H9 (cell line): ENCODE measurements at regions not wholly inside any gene's neighbourhood (a gene's known extent, or its start where the extent isn't known, plus 50 kb on each side); places are given as distances from the start of the nearest gene placed in this dataset.

Experiments used
- DNase-seq: peaks from one replicate; pipeline ENCODE4 v3.0.0-alpha.2; 2017
- H2AFZ ChIP-seq: one replicate; pipeline ENCODE4 v1.6.1; 2013; ENCODE audit warnings: mild to moderate bottlenecking, low read length, control low read depth, moderate library complexity
- H2AK5ac ChIP-seq: 2 replicates; pipeline ENCODE4 v1.6.1; 2013; ENCODE audit warnings: low read length, control low read depth, mixed read lengths; ENCODE audit not compliant: insufficient read length
- H2BK120ac ChIP-seq: one replicate; pipeline ENCODE4 v1.6.1; 2013; ENCODE audit warnings: low read depth, mild to moderate bottlenecking, low read length, control low read depth, inconsistent platforms; ENCODE audit not compliant: poor library complexity, severe bottlenecking
- H2BK12ac ChIP-seq: 2 replicates; pipeline ENCODE4 v1.6.1; 2013; ENCODE audit warnings: low read length, control low read depth, mixed read lengths, low read depth; ENCODE audit not compliant: insufficient read length
- H2BK15ac ChIP-seq: 2 replicates; pipeline ENCODE4 v1.6.1; 2013; ENCODE audit warnings: low read depth, low read length, control low read depth
- H2BK20ac ChIP-seq: one replicate; pipeline ENCODE4 v1.6.1; 2013; ENCODE audit warnings: low read depth, mild to moderate bottlenecking, low read length, control low read depth, inconsistent platforms; ENCODE audit not compliant: poor library complexity, severe bottlenecking
- H2BK5ac ChIP-seq: 2 replicates; pipeline ENCODE4 v1.6.1; 2013; ENCODE audit warnings: low read length, control low read depth, mixed read lengths; ENCODE audit not compliant: insufficient read length
- H3K14ac ChIP-seq: 2 replicates; pipeline ENCODE4 v1.6.1; 2013; ENCODE audit warnings: low read length, control low read depth; ENCODE audit not compliant: insufficient read depth
- H3K18ac ChIP-seq: 2 replicates; pipeline ENCODE4 v1.6.1; 2013; ENCODE audit warnings: low read depth, mild to moderate bottlenecking, mixed read lengths, low read length, control low read depth; ENCODE audit not compliant: insufficient read length
- H3K23ac ChIP-seq: 2 replicates; pipeline ENCODE4 v1.6.1; 2013; ENCODE audit warnings: low read length, control low read depth, mixed read lengths, low read depth; ENCODE audit not compliant: insufficient read length
- H3K23me2 ChIP-seq: 2 replicates; pipeline ENCODE4 v1.6.1; 2013; ENCODE audit warnings: low read depth, mild to moderate bottlenecking, mixed read lengths, low read length, control low read depth; ENCODE audit not compliant: insufficient read length, poor library complexity, severe bottlenecking
- H3K27ac ChIP-seq: 2 replicates; pipeline ENCODE4 v1.5.1; 2013; ENCODE audit warnings: low read length, control low read depth, mixed read lengths, low read depth; ENCODE audit not compliant: insufficient read length
- H3K27me3 ChIP-seq: 2 replicates; pipeline ENCODE4 v1.6.1; 2013; ENCODE audit warnings: low read length, control low read depth, inconsistent platforms; ENCODE audit not compliant: insufficient read depth
- H3K4ac ChIP-seq: 2 replicates; pipeline ENCODE4 v1.6.1; 2013; ENCODE audit warnings: low read depth, mild to moderate bottlenecking, control low read depth, inconsistent platforms, low read length, moderate library complexity
- H3K4me1 ChIP-seq: 2 replicates; pipeline ENCODE4 v1.6.1; 2013; ENCODE audit warnings: low read length, control low read depth, inconsistent platforms; ENCODE audit not compliant: insufficient read depth
- H3K4me2 ChIP-seq: 2 replicates; pipeline ENCODE4 v1.6.1; 2013; ENCODE audit warnings: low read length, control low read depth, mixed read lengths; ENCODE audit not compliant: insufficient read length, insufficient read depth
- H3K56ac ChIP-seq: 2 replicates; pipeline ENCODE4 v1.6.1; 2013; ENCODE audit warnings: low read depth, mild to moderate bottlenecking, mixed read lengths, low read length, control low read depth; ENCODE audit not compliant: insufficient read length
- H3K79me1 ChIP-seq: 2 replicates; pipeline ENCODE4 v1.6.1; 2013; ENCODE audit warnings: low read depth, mild to moderate bottlenecking, moderate library complexity, low read length, control low read depth, inconsistent platforms; ENCODE audit not compliant: insufficient read depth, poor library complexity, severe bottlenecking
- H3K79me2 ChIP-seq: 2 replicates; pipeline ENCODE4 v1.6.1; 2013; ENCODE audit warnings: low read length, control low read depth, inconsistent platforms; ENCODE audit not compliant: insufficient read depth
- H3K9ac ChIP-seq: 2 replicates; pipeline ENCODE4 v1.6.1; 2013; ENCODE audit warnings: low read length, control low read depth, mixed read lengths; ENCODE audit not compliant: insufficient read length; ENCODE audit errors: extremely low read depth
- H3K9me3 ChIP-seq: one replicate; pipeline ENCODE4 v1.6.1; 2013; ENCODE audit warnings: low read depth, low read length, inconsistent platforms; ENCODE audit not compliant: control insufficient read depth
- H3T11ph ChIP-seq: one replicate; pipeline ENCODE4 v1.6.1; 2013; ENCODE audit warnings: mild to moderate bottlenecking, low read length, control low read depth, inconsistent platforms
- H4K20me1 ChIP-seq: one replicate; pipeline ENCODE4 v1.6.1; 2013; ENCODE audit not compliant: control insufficient read depth, insufficient read length, insufficient read depth
- H4K5ac ChIP-seq: 2 replicates; pipeline ENCODE4 v1.6.1; 2013; ENCODE audit warnings: low read depth, mild to moderate bottlenecking, mixed read lengths, low read length, control low read depth; ENCODE audit not compliant: insufficient read length
- H4K8ac ChIP-seq: replicated peaks from 2 replicates; pipeline ENCODE4 v1.6.1; 2013; ENCODE audit warnings: low read length, control low read depth, mixed read lengths, low read depth; ENCODE audit not compliant: insufficient read length
- H4K91ac ChIP-seq: 2 replicates; pipeline ENCODE4 v1.6.1; 2013; ENCODE audit warnings: low read depth, mild to moderate bottlenecking, moderate library complexity, mixed read lengths, low read length, control low read depth; ENCODE audit not compliant: insufficient read length
- H3K27ac Mint-ChIP-seq, 3 experiments: 2 replicates in 2 of 3; 3 replicates in 1 of 3; pipeline ENCODE4 v1.8.0; 2020 to 2021; ENCODE audit warnings: mixed read lengths in 3 of 3, mild to moderate bottlenecking in 1 of 3, moderate library complexity in 1 of 3
- H3K27me3 Mint-ChIP-seq: 2 replicates; pipeline ENCODE4 v1.8.0; 2021; ENCODE audit warnings: low read depth, mild to moderate bottlenecking, moderate library complexity, mixed read lengths
- H3K36me3 Mint-ChIP-seq, 3 experiments: 2 replicates in 2 of 3; 3 replicates in 1 of 3; pipeline ENCODE4 v1.8.0; 2020 to 2021; ENCODE audit warnings: low read depth in 3 of 3, mixed read lengths in 3 of 3; ENCODE audit not compliant: insufficient read depth in 1 of 3
- H3K4me1 Mint-ChIP-seq, 2 experiments: 2 replicates each; pipeline ENCODE4 v1.8.0; 2020; ENCODE audit warnings: mixed read lengths in 2 of 2
- H3K4me3 Mint-ChIP-seq, 2 experiments: 2 replicates in 1 of 2; 3 replicates in 1 of 2; pipeline ENCODE4 v1.8.0; 2020 to 2021; ENCODE audit warnings: mild to moderate bottlenecking in 2 of 2, mixed read lengths in 2 of 2, moderate library complexity in 1 of 2
- H3K9me3 Mint-ChIP-seq, 2 experiments: 2 replicates in 1 of 2; 3 replicates in 1 of 2; pipeline ENCODE4 v1.8.0; 2020; ENCODE audit warnings: mild to moderate bottlenecking in 2 of 2, mixed read lengths in 2 of 2, moderate library complexity in 1 of 2
- TF ChIP-seq, protein P1 (sequence below): fragments of 200-600 bp; sonication (generic); conservative IDR thresholded peaks from 3 replicates; pipeline ENCODE4 v1.8.0; 2021; ENCODE audit warnings: antibody characterized with exemption, mild to moderate bottlenecking

DNA sequence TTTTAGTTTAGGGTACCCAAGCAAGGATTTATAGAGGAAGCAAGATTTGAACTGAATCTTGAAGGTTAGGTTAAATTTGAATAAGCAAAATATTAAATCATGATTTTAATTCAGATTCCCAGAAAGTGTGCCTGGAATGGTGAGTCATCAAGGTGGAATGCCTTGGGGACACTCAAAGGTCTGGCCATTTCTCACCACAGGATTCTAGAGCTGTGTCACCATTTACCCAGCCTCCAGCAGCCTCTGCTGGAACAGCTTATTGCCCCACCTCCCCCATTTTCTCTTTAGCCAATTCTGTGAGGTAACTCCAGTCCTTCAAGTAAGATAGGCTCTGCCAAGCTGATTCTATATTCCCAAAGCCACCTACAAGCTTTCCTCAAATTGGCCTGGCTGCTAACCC is 181.4 kb downstream of the SIM1 start:
- no peaks in the 10 kb centered on the region for H3K9me3 Mint-ChIP-seq
- no peak overlapping the region for H2BK120ac ChIP-seq
- no peak overlapping the region for H3K4me3 Mint-ChIP-seq

More for the DNA sequence above, 181.4 kb downstream of the SIM1 start:
- H4K8ac ChIP-seq, result no peak overlapping the region
- H3K23ac ChIP-seq, result no peak overlapping the region
- TF ChIP-seq, protein P1, sequence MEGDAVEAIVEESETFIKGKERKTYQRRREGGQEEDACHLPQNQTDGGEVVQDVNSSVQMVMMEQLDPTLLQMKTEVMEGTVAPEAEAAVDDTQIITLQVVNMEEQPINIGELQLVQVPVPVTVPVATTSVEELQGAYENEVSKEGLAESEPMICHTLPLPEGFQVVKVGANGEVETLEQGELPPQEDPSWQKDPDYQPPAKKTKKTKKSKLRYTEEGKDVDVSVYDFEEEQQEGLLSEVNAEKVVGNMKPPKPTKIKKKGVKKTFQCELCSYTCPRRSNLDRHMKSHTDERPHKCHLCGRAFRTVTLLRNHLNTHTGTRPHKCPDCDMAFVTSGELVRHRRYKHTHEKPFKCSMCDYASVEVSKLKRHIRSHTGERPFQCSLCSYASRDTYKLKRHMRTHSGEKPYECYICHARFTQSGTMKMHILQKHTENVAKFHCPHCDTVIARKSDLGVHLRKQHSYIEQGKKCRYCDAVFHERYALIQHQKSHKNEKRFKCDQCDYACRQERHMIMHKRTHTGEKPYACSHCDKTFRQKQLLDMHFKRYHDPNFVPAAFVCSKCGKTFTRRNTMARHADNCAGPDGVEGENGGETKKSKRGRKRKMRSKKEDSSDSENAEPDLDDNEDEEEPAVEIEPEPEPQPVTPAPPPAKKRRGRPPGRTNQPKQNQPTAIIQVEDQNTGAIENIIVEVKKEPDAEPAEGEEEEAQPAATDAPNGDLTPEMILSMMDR, result no peak
- no peak overlapping the region for H3K4ac ChIP-seq
- H2BK20ac ChIP-seq, result no peak overlapping the region
- H3K4me1 ChIP-seq, result no peaks in the 10 kb centered on the region; the same call in 1 of the 2 replicates
- H4K5ac ChIP-seq, result no peak overlapping the region
- no peaks in the 10 kb centered on the region for H3K23me2 ChIP-seq
- Mint-ChIP-seq H3K36me3 (no peaks in the 10 kb centered on the region), H3K4me1 (peaks cover 12 to 13% of the 10 kb centered on the region in 2 experiments), H3K27ac (no peak overlapping the region), H3K27me3 (0 out of 2 replicates have a peak, but pooled peaks cover 2% of the 10 kb centered on the region)
- no peak overlapping the region for H2BK12ac ChIP-seq
- H3K9me3 ChIP-seq, result no peaks in the 10 kb centered on the region
- H3K79me1 ChIP-seq, result no peaks in the 10 kb centered on the region
- H4K20me1 ChIP-seq, result no peaks in the 10 kb centered on the region
- H3K27me3 ChIP-seq, result no peaks in the 10 kb centered on the region
- no peak overlapping the region for H2BK5ac ChIP-seq
- H3T11ph ChIP-seq, result no peak overlapping the region
- H2AK5ac ChIP-seq, result no peak overlapping the region
- H3K4me2 ChIP-seq, result no peak overlapping the region
- H3K14ac ChIP-seq, result no peak overlapping the region
- H2BK15ac ChIP-seq, result no peak overlapping the region
- H3K18ac ChIP-seq, result no peak overlapping the region
- H2AFZ ChIP-seq, result no peak overlapping the region
- no peak overlapping the region for H4K91ac ChIP-seq
- no peak overlapping the region for H3K9ac ChIP-seq
- H3K56ac ChIP-seq, result no peak overlapping the region
- H3K79me2 ChIP-seq, result no peaks in the 10 kb centered on the region
- no peak overlapping the region for H3K27ac ChIP-seq
- DNase-seq, result no peak
